GM23338 (cell line): ENCODE measurements at regions not wholly inside any gene's neighbourhood (a gene's known extent, or its start where the extent isn't known, plus 50 kb on each side); places are given as distances from the start of the nearest gene placed in this dataset.

Experiments
- ATAC-seq: fragments of 200-7000 bp; cut with Tn5 transposase; 3 replicates; pipeline ENCODE4 v1.9.1; 2020
- DNase-seq: peaks from one replicate; pipeline ENCODE4 v3.0.0-alpha.2; 2015; ENCODE audit warnings: low spot score
- H2AFZ ChIP-seq: fragments of 200-600 bp; sonication (generic); 2 replicates; pipeline ENCODE4 v1.8.0; 2016; ENCODE audit warnings: antibody characterized with exemption, mild to moderate bottlenecking, moderate library complexity
- H3F3A ChIP-seq: fragments of 200-600 bp; sonication (generic); replicated peaks from 2 replicates; pipeline ENCODE4 v1.8.0; 2017; ENCODE audit warnings: antibody characterized with exemption, mixed run types, low read depth
- H3K27ac ChIP-seq: fragments of 200-600 bp; sonication (generic); 2 replicates; pipeline ENCODE4 v1.6.1; 2016; ENCODE audit warnings: low read depth
- H3K27me3 ChIP-seq: fragments of 200-600 bp; sonication (generic); 2 replicates; pipeline ENCODE4 v1.8.0; 2016; ENCODE audit warnings: mild to moderate bottlenecking, mixed run types, moderate library complexity; ENCODE audit not compliant: insufficient read depth
- H3K36me3 ChIP-seq: fragments of 200-600 bp; sonication (generic); 2 replicates; pipeline ENCODE4 v1.8.0; 2016; ENCODE audit warnings: mild to moderate bottlenecking; ENCODE audit not compliant: insufficient read depth
- H3K4me1 ChIP-seq: fragments of 200-600 bp; sonication (generic); 2 replicates; pipeline ENCODE4 v1.8.0; 2016; ENCODE audit warnings: mild to moderate bottlenecking, moderate library complexity; ENCODE audit not compliant: insufficient read depth
- H3K4me2 ChIP-seq: fragments of 200-600 bp; sonication (generic); 2 replicates; pipeline ENCODE4 v1.7.1; 2017; ENCODE audit warnings: mixed run types
- H3K4me3 ChIP-seq: fragments of 200-600 bp; sonication (generic); 2 replicates; pipeline ENCODE4 v1.6.1; 2016; ENCODE audit warnings: mixed run types
- H3K79me2 ChIP-seq: fragments of 200-600 bp; sonication (generic); replicated peaks from 2 replicates; pipeline ENCODE4 v1.8.0; 2017; ENCODE audit warnings: mild to moderate bottlenecking; ENCODE audit not compliant: insufficient read depth
- H3K9me2 ChIP-seq: fragments of 200-600 bp; sonication (generic); 2 replicates; pipeline ENCODE4 v1.8.0; 2017; ENCODE audit not compliant: insufficient read depth
- H4K20me1 ChIP-seq: fragments of 200-600 bp; sonication (generic); replicated peaks from 2 replicates; pipeline ENCODE4 v1.8.0; 2017; ENCODE audit warnings: mild to moderate bottlenecking; ENCODE audit not compliant: insufficient read depth
- H3K27ac Mint-ChIP-seq: 2 replicates; pipeline ENCODE4 v1.8.0; 2020; ENCODE audit warnings: inconsistent platforms, mild to moderate bottlenecking, moderate library complexity, mixed read lengths
- H3K27me3 Mint-ChIP-seq: 3 replicates; pipeline ENCODE4 v1.8.0; 2022; ENCODE audit warnings: low read depth, mild to moderate bottlenecking, moderate library complexity, mixed read lengths, inconsistent platforms; ENCODE audit not compliant: insufficient read depth, poor library complexity
- H3K36me3 Mint-ChIP-seq: 3 replicates; pipeline ENCODE4 v1.8.0; 2021; ENCODE audit warnings: low read depth, mild to moderate bottlenecking, inconsistent platforms, moderate library complexity, mixed read lengths
- H3K4me1 Mint-ChIP-seq: 3 replicates; pipeline ENCODE4 v1.8.0; 2020; ENCODE audit warnings: mild to moderate bottlenecking, inconsistent platforms, mixed read lengths
- H3K4me3 Mint-ChIP-seq: 3 replicates; pipeline ENCODE4 v1.8.0; 2021; ENCODE audit warnings: moderate library complexity, mild to moderate bottlenecking, inconsistent platforms, mixed read lengths
- H3K9me3 Mint-ChIP-seq: 3 replicates; pipeline ENCODE4 v1.8.0; 2020; ENCODE audit warnings: moderate library complexity, mild to moderate bottlenecking, inconsistent platforms, mixed read lengths
- CREB1 ChIP-seq: fragments of 250-450 bp; sonication (Bioruptor Pico); IDR thresholded peaks from 2 replicates; pipeline ENCODE4 v1.5.0; 2020; ENCODE audit warnings: low read depth, mild to moderate bottlenecking, moderate library complexity
- EZH2 ChIP-seq: fragments of 200-600 bp; sonication (generic); IDR thresholded peaks from one replicate; pipeline ENCODE4 v1.8.0; 2017; ENCODE audit warnings: antibody characterized with exemption, mild to moderate bottlenecking, low read depth; ENCODE audit not compliant: unreplicated experiment
- EZH2phosphoT487 ChIP-seq: fragments of 200-600 bp; sonication (generic); IDR thresholded peaks from one replicate; pipeline ENCODE4 v1.8.1; 2018; ENCODE audit warnings: antibody characterized with exemption; ENCODE audit not compliant: unreplicated experiment
- JUNB ChIP-seq: IDR thresholded peaks from one replicate; pipeline ENCODE4 v1.6.1; 2016; ENCODE audit warnings: antibody characterized with exemption; ENCODE audit not compliant: unreplicated experiment
- POLR2AphosphoS5 ChIP-seq: IDR thresholded peaks from 2 replicates; pipeline ENCODE4 v1.6.1; 2016; ENCODE audit warnings: antibody characterized with exemption, low read depth
- ZNF114 ChIP-seq: fragments of 250-450 bp; sonication (Bioruptor Pico); IDR thresholded peaks from 2 replicates; pipeline ENCODE4 v1.5.0; 2020; ENCODE audit warnings: mild to moderate bottlenecking, moderate library complexity
- ZNF331 ChIP-seq: fragments of 250-450 bp; sonication (Bioruptor Pico); IDR thresholded peaks from 2 replicates; pipeline ENCODE4 v1.5.0; 2020; ENCODE audit warnings: low read depth, mild to moderate bottlenecking, moderate library complexity
- TF ChIP-seq, protein P1 (sequence below): fragments of 250-450 bp; sonication (Bioruptor Pico); IDR thresholded peaks from 2 replicates; pipeline ENCODE4 v1.5.0; 2020; ENCODE audit warnings: mild to moderate bottlenecking, moderate library complexity
- TF ChIP-seq, protein P2 (sequence below): IDR thresholded peaks from 2 replicates; pipeline ENCODE4 v1.6.1; 2016; ENCODE audit warnings: antibody characterized with exemption
- TF ChIP-seq, protein P3 (sequence below), 2 experiments: fragments of 200-600 bp in 1 of 2; sonication (generic) in 1 of 2; conservative IDR thresholded peaks; 2 replicates each; pipeline versions ENCODE4 v1.5.1 to v1.6.1; 2016 to 2017; ENCODE audit warnings: antibody characterized with exemption in 2 of 2, low read depth in 2 of 2, mild to moderate bottlenecking in 2 of 2, moderate library complexity in 1 of 2

DNA sequence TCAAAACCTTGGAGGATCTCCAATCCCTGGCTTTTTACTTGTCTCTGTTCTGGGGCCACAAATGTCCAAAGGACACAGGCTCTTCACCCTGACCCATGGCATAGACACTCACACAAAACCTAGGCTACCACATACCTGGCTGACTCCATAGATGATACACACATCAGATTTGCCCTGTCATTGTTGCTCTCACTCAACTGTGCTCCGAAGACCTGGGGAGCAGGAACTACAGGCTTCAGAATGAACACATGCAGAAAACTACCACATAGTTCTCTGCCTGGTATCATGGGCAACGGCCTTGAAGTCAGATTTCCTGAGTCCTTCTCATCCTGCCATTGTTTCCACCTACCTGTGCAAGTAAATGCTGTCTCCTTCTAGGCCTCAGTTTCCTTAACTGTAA, 226.2 kb downstream of the KIF4B start:
- Mint-ChIP-seq H3K4me3 (no peak overlapping the region), H3K36me3 (0 out of 3 replicates have a peak, but pooled peaks cover 3% of the 10 kb centered on the region), H3K4me1 (no peaks in the 10 kb centered on the region), H3K27ac (no peak overlapping the region), H3K27me3 (no peaks in the 10 kb centered on the region), H3K9me3 (peaks cover 17% of the 10 kb centered on the region; the same call in 2 of the 3 replicates)
- no peaks in the 10 kb centered on the region for H3K27me3 ChIP-seq
- peaks cover 21% of the 10 kb centered on the region for H3K9me2 ChIP-seq
- no peaks in the 10 kb centered on the region for H3K36me3 ChIP-seq
- no peak overlapping the region for H3K4me2 ChIP-seq
- no peaks in the 10 kb centered on the region for H3K4me1 ChIP-seq
- DNase-seq (no peak), ATAC-seq (no peak)
- H3F3A ChIP-seq = no peaks in the 10 kb centered on the region
- H3K27ac ChIP-seq = no peak overlapping the region
- H3K4me3 ChIP-seq = no peak overlapping the region
- no peak overlapping the region for H2AFZ ChIP-seq
- H4K20me1 ChIP-seq = no peaks in the 10 kb centered on the region
- TF ChIP-seq, protein P1, sequence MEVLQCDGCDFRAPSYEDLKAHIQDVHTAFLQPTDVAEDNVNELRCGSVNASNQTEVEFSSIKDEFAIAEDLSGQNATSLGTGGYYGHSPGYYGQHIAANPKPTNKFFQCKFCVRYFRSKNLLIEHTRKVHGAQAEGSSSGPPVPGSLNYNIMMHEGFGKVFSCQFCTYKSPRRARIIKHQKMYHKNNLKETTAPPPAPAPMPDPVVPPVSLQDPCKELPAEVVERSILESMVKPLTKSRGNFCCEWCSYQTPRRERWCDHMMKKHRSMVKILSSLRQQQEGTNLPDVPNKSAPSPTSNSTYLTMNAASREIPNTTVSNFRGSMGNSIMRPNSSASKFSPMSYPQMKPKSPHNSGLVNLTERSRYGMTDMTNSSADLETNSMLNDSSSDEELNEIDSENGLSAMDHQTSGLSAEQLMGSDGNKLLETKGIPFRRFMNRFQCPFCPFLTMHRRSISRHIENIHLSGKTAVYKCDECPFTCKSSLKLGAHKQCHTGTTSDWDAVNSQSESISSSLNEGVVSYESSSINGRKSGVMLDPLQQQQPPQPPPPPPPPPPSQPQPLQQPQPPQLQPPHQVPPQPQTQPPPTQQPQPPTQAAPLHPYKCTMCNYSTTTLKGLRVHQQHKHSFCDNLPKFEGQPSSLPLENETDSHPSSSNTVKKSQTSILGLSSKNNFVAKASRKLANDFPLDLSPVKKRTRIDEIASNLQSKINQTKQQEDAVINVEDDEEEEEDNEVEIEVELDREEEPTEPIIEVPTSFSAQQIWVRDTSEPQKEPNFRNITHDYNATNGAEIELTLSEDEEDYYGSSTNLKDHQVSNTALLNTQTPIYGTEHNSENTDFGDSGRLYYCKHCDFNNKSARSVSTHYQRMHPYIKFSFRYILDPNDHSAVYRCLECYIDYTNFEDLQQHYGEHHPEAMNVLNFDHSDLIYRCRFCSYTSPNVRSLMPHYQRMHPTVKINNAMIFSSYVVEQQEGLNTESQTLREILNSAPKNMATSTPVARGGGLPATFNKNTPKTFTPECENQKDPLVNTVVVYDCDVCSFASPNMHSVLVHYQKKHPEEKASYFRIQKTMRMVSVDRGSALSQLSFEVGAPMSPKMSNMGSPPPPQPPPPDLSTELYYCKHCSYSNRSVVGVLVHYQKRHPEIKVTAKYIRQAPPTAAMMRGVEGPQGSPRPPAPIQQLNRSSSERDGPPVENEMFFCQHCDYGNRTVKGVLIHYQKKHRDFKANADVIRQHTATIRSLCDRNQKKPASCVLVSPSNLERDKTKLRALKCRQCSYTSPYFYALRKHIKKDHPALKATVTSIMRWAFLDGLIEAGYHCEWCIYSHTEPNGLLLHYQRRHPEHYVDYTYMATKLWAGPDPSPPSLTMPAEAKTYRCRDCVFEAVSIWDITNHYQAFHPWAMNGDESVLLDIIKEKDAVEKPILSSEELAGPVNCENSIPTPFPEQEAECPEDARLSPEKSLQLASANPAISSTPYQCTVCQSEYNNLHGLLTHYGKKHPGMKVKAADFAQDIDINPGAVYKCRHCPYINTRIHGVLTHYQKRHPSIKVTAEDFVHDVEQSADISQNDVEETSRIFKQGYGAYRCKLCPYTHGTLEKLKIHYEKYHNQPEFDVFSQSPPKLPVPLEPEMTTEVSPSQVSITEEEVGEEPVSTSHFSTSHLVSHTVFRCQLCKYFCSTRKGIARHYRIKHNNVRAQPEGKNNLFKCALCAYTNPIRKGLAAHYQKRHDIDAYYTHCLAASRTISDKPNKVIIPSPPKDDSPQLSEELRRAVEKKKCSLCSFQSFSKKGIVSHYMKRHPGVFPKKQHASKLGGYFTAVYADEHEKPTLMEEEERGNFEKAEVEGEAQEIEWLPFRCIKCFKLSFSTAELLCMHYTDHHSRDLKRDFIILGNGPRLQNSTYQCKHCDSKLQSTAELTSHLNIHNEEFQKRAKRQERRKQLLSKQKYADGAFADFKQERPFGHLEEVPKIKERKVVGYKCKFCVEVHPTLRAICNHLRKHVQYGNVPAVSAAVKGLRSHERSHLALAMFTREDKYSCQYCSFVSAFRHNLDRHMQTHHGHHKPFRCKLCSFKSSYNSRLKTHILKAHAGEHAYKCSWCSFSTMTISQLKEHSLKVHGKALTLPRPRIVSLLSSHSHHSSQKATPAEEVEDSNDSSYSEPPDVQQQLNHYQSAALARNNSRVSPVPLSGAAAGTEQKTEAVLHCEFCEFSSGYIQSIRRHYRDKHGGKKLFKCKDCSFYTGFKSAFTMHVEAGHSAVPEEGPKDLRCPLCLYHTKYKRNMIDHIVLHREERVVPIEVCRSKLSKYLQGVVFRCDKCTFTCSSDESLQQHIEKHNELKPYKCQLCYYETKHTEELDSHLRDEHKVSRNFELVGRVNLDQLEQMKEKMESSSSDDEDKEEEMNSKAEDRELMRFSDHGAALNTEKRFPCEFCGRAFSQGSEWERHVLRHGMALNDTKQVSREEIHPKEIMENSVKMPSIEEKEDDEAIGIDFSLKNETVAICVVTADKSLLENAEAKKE (CRISPR knock-in tag) = no peak
- TF ChIP-seq CREB1 (no peak), JUNB (no peak), EZH2 (no peak), ZNF331 (CRISPR knock-in tag) (no peak), EZH2phosphoT487 (no peak), ZNF114 (CRISPR knock-in tag) (no peak), POLR2AphosphoS5 (no peak)
- TF ChIP-seq, protein P2, sequence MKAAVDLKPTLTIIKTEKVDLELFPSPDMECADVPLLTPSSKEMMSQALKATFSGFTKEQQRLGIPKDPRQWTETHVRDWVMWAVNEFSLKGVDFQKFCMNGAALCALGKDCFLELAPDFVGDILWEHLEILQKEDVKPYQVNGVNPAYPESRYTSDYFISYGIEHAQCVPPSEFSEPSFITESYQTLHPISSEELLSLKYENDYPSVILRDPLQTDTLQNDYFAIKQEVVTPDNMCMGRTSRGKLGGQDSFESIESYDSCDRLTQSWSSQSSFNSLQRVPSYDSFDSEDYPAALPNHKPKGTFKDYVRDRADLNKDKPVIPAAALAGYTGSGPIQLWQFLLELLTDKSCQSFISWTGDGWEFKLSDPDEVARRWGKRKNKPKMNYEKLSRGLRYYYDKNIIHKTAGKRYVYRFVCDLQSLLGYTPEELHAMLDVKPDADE = no peak
- TF ChIP-seq, protein P3, sequence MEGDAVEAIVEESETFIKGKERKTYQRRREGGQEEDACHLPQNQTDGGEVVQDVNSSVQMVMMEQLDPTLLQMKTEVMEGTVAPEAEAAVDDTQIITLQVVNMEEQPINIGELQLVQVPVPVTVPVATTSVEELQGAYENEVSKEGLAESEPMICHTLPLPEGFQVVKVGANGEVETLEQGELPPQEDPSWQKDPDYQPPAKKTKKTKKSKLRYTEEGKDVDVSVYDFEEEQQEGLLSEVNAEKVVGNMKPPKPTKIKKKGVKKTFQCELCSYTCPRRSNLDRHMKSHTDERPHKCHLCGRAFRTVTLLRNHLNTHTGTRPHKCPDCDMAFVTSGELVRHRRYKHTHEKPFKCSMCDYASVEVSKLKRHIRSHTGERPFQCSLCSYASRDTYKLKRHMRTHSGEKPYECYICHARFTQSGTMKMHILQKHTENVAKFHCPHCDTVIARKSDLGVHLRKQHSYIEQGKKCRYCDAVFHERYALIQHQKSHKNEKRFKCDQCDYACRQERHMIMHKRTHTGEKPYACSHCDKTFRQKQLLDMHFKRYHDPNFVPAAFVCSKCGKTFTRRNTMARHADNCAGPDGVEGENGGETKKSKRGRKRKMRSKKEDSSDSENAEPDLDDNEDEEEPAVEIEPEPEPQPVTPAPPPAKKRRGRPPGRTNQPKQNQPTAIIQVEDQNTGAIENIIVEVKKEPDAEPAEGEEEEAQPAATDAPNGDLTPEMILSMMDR (conservative IDR thresholded peaks at IDR 0.05; ENCODE audit: low read depth in 2 of 2) = no peak
- no peaks in the 10 kb centered on the region for H3K79me2 ChIP-seq
